ENCODE measurements at regions not wholly inside any gene's neighbourhood (a gene's known extent, or its start where the extent isn't known, plus 50 kb on each side); places are given as distances from the start of the nearest gene placed in this dataset.
"Not testable (repeated sequence)": the region's sequence is repeated elsewhere in the genome, so short reads cannot be mapped to it uniquely, and the experiment has no call there.

- no peaks in the 10 kb centered on the region for H3K9me3 ChIP-seq
- no peaks in the 10 kb centered on the region for H3K27me3 ChIP-seq
- no peak for ATAC-seq
- H3K4me1 ChIP-seq = no peaks in the 10 kb centered on the region
- intact Hi-C loops (cut with DNase I) = no loop called here
- no peak overlapping the region for H3K27ac ChIP-seq
- no peak overlapping the region for H3K4me3 ChIP-seq
- 38 to 69% (median 52%) methylated on average over 3 of the region's 3 CpGs for WGBS, 4 donors
- TF ChIP-seq POLR2A (IDR thresholded peaks at IDR 0.05) (no peak), CTCF (IDR thresholded peaks at IDR 0.05) (no peak)
- H3K36me3 ChIP-seq = no peaks in the 10 kb centered on the region
- DNase-seq = no peak
Measured at GRCh38 chrX:144627947-144628346, 619.4 kb upstream of the SPANXN1 start.

GRCh38 chrX:144634451-144634850 is 612.9 kb upstream of the SPANXN1 start:
- H3K4me1 ChIP-seq; ATAC-seq; H3K36me3 ChIP-seq; H3K27me3 ChIP-seq; H3K27ac ChIP-seq; H3K4me3 ChIP-seq; H3K9me3 ChIP-seq; DNase-seq; intact Hi-C loops (cut with DNase I): not testable (repeated sequence)
- 73 to 83% (median 78%) methylated on average over 7 to 8 of the region's 8 CpGs for WGBS, 4 donors

- H3K4me1 ChIP-seq = no peaks in the 10 kb centered on the region
- 78 to 95% (median 83%) methylated on average over 2 of the region's 2 CpGs for WGBS, 4 donors
- TF ChIP-seq CTCF (IDR thresholded peaks at IDR 0.05) (no peak), POLR2A (IDR thresholded peaks at IDR 0.05) (no peak)
- no peak overlapping the region for H3K27ac ChIP-seq
- no peak for ATAC-seq
- intact Hi-C loops (cut with DNase I) = no loop called here
- DNase-seq = no peak
- H3K4me3 ChIP-seq = no peak overlapping the region
- H3K9me3 ChIP-seq = no peaks in the 10 kb centered on the region
- no peaks in the 10 kb centered on the region for H3K36me3 ChIP-seq
- no peaks in the 10 kb centered on the region for H3K27me3 ChIP-seq
Measured at GRCh38 chrX:144637731-144638130, 609.6 kb upstream of the SPANXN1 start.

GRCh38 chrX:144648788-144649187 is 598.5 kb upstream of the SPANXN1 start:
- TF ChIP-seq CTCF (IDR thresholded peaks at IDR 0.05) (no peak), POLR2A (IDR thresholded peaks at IDR 0.05) (no peak)
- H3K4me3 ChIP-seq = no peak overlapping the region
- no peaks in the 10 kb centered on the region for H3K9me3 ChIP-seq
- no peaks in the 10 kb centered on the region for H3K36me3 ChIP-seq
- H3K27me3 ChIP-seq = no peaks in the 10 kb centered on the region
- WGBS, 4 donors = 68 to 80% (median 70%) methylated on average over 2 of the region's 2 CpGs
- no peak overlapping the region for H3K27ac ChIP-seq
- intact Hi-C loops (cut with DNase I) = no loop called here
- ATAC-seq = no peak
- no peaks in the 10 kb centered on the region for H3K4me1 ChIP-seq
- no peak for DNase-seq

GRCh38 chrX:144681501-144681900 is 565.8 kb upstream of the SPANXN1 start:
- no peaks in the 10 kb centered on the region for H3K9me3 ChIP-seq
- no peaks in the 10 kb centered on the region for H3K27me3 ChIP-seq
- no peak for ATAC-seq
- no peak for DNase-seq
- 69 to 74% (median 71%) methylated on average over 5 of the region's 5 CpGs for WGBS, 4 donors
- H3K27ac ChIP-seq = no peak overlapping the region
- no peaks in the 10 kb centered on the region for H3K4me1 ChIP-seq
- TF ChIP-seq POLR2A (IDR thresholded peaks at IDR 0.05) (no peak), CTCF (IDR thresholded peaks at IDR 0.05) (no peak)
- no peak overlapping the region for H3K4me3 ChIP-seq
- no peaks in the 10 kb centered on the region for H3K36me3 ChIP-seq
- intact Hi-C loops (cut with DNase I) = no loop called here
